HG02970 (cell line): ENCODE measurements at regions not wholly inside any gene's neighbourhood (a gene's known extent, or its start where the extent isn't known, plus 50 kb on each side); places are given as distances from the start of the nearest gene placed in this dataset.

Experiments
- ATAC-seq: cut with Tn5 transposase; IDR thresholded peaks from one replicate; pipeline ENCODE4 v1.9.1; 2021; ENCODE audit warnings: mild to moderate bottlenecking, moderate library complexity, moderate number of reproducible peaks; ENCODE audit not compliant: unreplicated experiment, low FRiP score

DNA sequence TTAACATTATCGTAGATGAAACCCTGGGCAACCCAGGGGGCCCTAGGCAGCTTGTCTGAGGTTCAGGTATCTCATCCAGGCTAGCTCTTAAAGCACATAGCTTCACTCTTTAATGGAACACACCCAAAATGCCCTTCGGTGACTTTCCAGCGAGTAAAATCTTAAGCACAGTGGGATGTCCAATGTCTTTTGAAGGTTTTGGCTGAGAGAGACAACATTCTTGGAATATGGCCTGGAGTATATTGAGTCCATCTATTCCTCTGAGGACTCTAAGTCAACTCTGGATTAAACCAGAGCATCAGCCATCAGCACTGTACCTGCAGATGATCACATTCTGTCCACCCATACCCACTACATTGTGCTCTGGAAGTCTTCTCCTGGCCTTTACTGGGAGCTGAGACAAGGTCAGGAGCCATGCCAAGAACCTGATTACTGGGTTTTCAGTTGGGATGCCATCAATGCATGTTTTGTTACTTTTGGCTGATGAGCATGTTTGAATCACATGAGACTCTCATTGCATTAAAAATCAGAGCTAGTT is 63.4 kb upstream of the CDH11 start:
- no peak for ATAC-seq

DNA sequence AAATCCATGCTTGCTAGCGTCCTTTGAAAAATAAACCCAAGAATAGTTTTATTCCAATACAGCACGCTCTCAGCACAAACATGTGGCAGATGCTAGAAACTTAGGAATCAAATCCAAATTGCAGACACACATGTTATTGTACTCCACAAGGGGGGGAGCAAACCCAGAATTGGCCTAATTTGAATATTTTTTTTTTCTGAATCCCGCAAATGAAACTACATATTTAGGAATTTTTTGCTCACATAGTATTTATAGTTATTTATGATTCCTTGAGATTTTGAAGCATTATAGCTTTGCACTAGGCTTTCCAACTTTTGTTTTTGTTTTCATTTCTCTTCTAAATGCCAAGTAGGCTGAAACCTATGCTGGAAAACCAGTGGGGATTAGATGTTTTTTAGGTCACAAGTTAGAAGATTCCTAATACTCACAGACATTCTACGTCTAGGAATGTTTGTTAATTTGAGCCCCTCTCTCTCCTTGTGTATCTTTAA is 59.3 kb upstream of the CDH11 start:
- ATAC-seq, result no peak

DNA sequence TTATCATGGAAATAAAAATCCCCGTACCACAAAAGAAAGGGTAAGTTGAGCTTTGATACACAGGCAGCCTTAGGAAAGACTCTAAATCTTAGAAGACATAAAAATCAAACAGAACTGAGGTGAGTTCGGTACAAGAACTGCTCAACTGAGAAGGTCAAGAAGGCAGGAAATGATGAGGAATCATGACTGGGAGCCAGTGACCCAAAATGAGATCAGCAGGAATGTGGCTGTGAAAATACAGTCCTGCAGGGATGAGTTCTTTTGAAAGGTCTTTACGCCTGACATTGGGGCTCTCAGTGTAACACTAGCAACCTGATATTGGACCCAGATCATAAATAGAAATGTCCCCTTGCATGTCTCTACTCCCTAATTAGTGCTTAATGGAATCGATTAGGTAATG is 56.3 kb upstream of the CDH11 start:
- ATAC-seq, result no peak

DNA sequence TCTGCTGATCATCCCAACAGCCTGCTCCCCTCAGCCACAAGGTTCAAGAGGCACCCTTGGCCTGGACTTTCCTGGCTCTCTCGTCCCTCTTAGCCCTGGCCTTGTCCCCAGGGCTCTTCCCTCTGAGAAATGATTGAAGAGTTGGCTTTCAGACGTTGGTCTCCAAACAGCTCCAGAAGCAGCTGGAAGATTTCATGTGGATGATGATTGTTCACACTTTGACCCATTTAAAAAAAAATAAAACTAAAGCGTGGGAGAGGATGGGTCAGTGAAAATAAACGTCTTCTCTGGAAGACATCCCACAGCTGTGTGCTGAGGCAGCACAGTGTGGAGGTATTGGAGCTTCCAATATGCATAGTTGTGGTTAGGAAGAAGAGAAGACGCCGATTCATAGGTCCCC is 54.7 kb upstream of the CDH11 start:
- ATAC-seq, result no peak

DNA sequence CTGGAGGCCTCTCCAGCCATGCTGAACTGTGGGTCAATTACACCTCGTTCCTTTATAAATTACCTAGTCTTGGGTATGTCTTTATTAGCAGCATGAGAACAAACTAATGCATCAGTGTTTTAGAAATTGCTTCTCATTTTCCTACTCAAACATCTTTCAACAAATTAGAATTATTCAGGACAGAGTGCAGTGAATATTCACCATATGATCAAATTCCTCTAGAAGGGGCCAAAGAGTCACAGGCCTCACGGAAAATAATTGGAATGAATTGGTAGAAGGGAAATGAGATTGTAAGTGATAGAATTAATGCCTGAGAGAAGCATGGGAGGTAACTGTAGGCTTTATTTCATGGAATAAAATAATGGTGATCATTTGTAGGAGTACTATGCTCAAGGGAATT is 50.5 kb upstream of the CDH11 start:
- ATAC-seq, result no peak
